Fibroblast of peridontal ligament (primary cell): ENCODE measurements at regions not wholly inside any gene's neighbourhood (a gene's known extent, or its start where the extent isn't known, plus 50 kb on each side); places are given as distances from the start of the nearest gene placed in this dataset.

Experiments used
- DNase-seq: peaks from one replicate; pipeline ENCODE4 v3.0.0-alpha.2; 2010; ENCODE audit errors: extremely low read depth

DNA sequence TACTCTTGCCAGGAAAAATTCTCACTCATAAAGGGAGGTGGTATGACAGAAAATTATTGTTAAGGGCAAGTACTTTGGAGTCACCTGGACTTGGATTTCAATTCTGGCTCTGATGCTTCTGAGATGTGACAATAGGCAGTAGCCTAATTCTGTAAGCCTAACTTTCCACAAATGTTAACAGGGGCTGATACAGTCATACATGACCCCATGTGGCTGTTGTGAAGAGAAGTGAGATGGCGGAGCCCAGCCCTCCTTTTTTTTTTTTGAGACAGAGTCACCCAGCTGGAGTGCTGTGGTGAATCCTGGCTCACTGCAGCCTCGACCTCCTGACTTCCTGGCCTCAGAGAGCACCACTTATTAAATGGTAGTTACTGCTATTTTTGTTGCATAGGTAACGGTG, 54.4 kb upstream of the IRF2 start:
- DNase-seq, result no peak

DNA sequence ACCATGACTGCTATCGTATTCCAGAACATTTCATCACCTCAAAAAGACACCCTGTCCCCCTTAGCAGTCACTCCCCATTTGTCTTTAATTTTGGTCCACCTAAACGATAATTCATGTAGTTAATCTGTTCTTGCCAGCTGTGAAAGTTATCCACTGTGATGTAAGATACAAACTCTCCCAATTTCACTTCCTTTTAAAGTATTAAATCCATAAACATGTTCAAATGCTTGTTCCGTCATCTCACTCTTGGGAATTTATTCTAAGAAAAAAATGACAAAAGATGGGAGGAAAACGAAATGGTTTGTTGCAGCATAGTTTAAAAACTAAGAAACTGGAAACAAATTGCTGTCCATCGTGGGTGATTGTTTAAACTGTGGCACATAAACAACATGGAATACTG, 53.7 kb upstream of the IRF2 start:
- peak; percentile 22 for DNase-seq

DNA sequence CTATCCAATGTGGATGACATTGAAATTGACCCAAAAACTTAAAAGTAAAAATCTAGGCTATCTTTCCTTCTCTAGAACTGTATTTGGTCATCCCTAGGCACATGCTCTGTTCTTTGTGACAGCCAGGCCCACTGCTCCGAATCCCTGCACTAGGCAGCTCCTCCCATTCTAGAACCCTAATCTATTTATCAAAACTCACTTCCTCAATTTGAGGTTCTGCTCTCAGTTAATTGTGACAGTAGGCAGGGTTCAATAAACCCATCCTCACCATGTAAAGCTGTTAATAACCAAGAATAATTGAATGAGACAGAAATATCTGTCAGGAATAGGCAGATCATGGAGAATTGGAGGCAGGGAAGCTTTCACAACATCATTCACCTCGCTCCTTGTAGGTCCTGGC, 51.9 kb upstream of the IRF2 start:
- no peak for DNase-seq
